A549 (cell line): ENCODE measurements at regions not wholly inside any gene's neighbourhood (a gene's known extent, or its start where the extent isn't known, plus 50 kb on each side); places are given as distances from the start of the nearest gene placed in this dataset.

Experiments
- ATAC-seq, 2 experiments: fragments of 200-7000 bp in 1 of 2; fragments of >200 bp in 1 of 2; cut with Nextera tagmentation in 1 of 2; cut with Tn5 transposase in 1 of 2; 3 replicates each; pipeline versions ENCODE4 v1.8.0 to v1.9.1; 2018 to 2020; ENCODE audit warnings: mild to moderate bottlenecking in 1 of 2, moderate library complexity in 1 of 2
- CTCF ChIA-PET: fragments of 300-600 bp; sonication (Branson Sonifier 250); formaldehyde crosslinking; extraction: SDS; loops from one replicate; lab custom pipeline; 2021; ENCODE audit warnings: antibody characterized with exemption, inconsistent platforms; lab: Yijun Ruan, JAX
- POLR2A ChIA-PET: fragments of 350-600 bp; formaldehyde crosslinking; extraction: SDS; loops from one replicate; lab custom pipeline; 2021; ENCODE audit warnings: antibody characterized with exemption, inconsistent platforms; lab: Yijun Ruan, JAX
- DNase-seq, 2 experiments: peaks; one replicate each; pipeline versions ENCODE4 v3.0.0 to v3.0.0-alpha.2; 2011 to 2016; ENCODE audit warnings: low read depth in 1 of 2, low spot score in 1 of 2
- FAIRE-seq: peaks from 2 replicates; lab custom pipeline; 2011; peaks lifted over from hg19 to GRCh38; lab: Jason Lieb, UNC
- H3K27ac ChIP-seq, 2 experiments: fragments of >200 bp; sonication (Bioruptor Twin); formaldehyde crosslinking; 3 replicates each; pipeline ENCODE4 v1.5.1; 2016 to 2017
- H3K4me1 ChIP-seq: fragments of >200 bp; sonication (Bioruptor Twin); formaldehyde crosslinking; 3 replicates; pipeline ENCODE4 v1.6.1; 2016
- H3K4me2 ChIP-seq: fragments of >200 bp; sonication (Bioruptor Twin); formaldehyde crosslinking; 3 replicates; pipeline ENCODE4 v1.6.1; 2016
- H3K4me3 ChIP-seq: fragments of >200 bp; sonication (Bioruptor Twin); formaldehyde crosslinking; 3 replicates; pipeline ENCODE4 v1.5.1; 2016
- H3K9me3 ChIP-seq: fragments of >200 bp; sonication (Bioruptor Twin); formaldehyde crosslinking; 3 replicates; pipeline ENCODE4 v1.6.1; 2016
- EP300 ChIP-seq, 2 experiments: fragments of >200 bp; sonication (Bioruptor Twin); formaldehyde crosslinking; IDR thresholded peaks; 2 replicates in 1 of 2; 3 replicates in 1 of 2; pipeline ENCODE4 v1.6.1; 2016 to 2017
- FOSB ChIP-seq: fragments of 250-450 bp; sonication (Bioruptor Pico); IDR thresholded peaks from 2 replicates; pipeline ENCODE4 v1.5.0; 2020; ENCODE audit warnings: mild to moderate bottlenecking, moderate library complexity
- FOXS1 ChIP-seq: fragments of 250-450 bp; sonication (Bioruptor Pico); IDR thresholded peaks from 2 replicates; pipeline ENCODE4 v1.5.0; 2020; ENCODE audit warnings: mild to moderate bottlenecking, moderate library complexity
- GATA3 ChIP-seq: IDR thresholded peaks from 2 replicates; pipeline ENCODE4 v1.6.1; 2012; ENCODE audit warnings: borderline replicate concordance
- HDAC2 ChIP-seq: fragments of 200-600 bp; sonication (generic); IDR thresholded peaks from 2 replicates; pipeline ENCODE4 v1.6.1; 2016
- HEYL ChIP-seq: fragments of 250-450 bp; sonication (Bioruptor Pico); IDR thresholded peaks from 2 replicates; pipeline ENCODE4 v1.8.0; 2021; ENCODE audit warnings: mild to moderate bottlenecking, moderate library complexity
- HOXB13 ChIP-seq: fragments of 250-450 bp; sonication (Bioruptor Pico); IDR thresholded peaks from 2 replicates; pipeline ENCODE4 v1.5.0; 2020; ENCODE audit warnings: low read depth, mild to moderate bottlenecking, moderate library complexity
- HOXB5 ChIP-seq: fragments of 250-450 bp; sonication (Bioruptor Pico); IDR thresholded peaks from 2 replicates; pipeline ENCODE4 v1.5.0; 2020; ENCODE audit warnings: mild to moderate bottlenecking, moderate library complexity
- JUN ChIP-seq, 2 experiments: fragments of >200 bp; sonication (Bioruptor Twin); formaldehyde crosslinking; IDR thresholded peaks; 2 replicates in 1 of 2; 3 replicates in 1 of 2; pipeline ENCODE4 v1.6.1; 2016 to 2017
- KDM1A ChIP-seq: fragments of 200-600 bp; sonication (generic); IDR thresholded peaks from 2 replicates; pipeline ENCODE4 v1.6.1; 2016; ENCODE audit warnings: low read depth, mild to moderate bottlenecking
- MAX ChIP-seq: IDR thresholded peaks from 2 replicates; pipeline ENCODE4 v1.6.1; 2012
- NR3C1 ChIP-seq: fragments of >200 bp; sonication (Bioruptor Twin); formaldehyde crosslinking; IDR thresholded peaks from 3 replicates; pipeline ENCODE4 v1.6.1; 2017
- PBX3 ChIP-seq: IDR thresholded peaks from 2 replicates; pipeline ENCODE4 v1.6.1; 2012
- PHF8 ChIP-seq: fragments of 200-600 bp; sonication (generic); IDR thresholded peaks from 2 replicates; pipeline ENCODE4 v1.6.1; 2016; ENCODE audit warnings: low read depth, mild to moderate bottlenecking, antibody characterized with exemption, moderate library complexity, borderline replicate concordance
- RAD21 ChIP-seq, 2 experiments: fragments of >200 bp in 1 of 2; sonication (Bioruptor Twin) in 1 of 2; formaldehyde crosslinking in 1 of 2; IDR thresholded peaks in 1 of 2; conservative IDR thresholded peaks in 1 of 2; 2 replicates in 1 of 2; 3 replicates in 1 of 2; pipeline ENCODE4 v1.6.1; 2012 to 2018; ENCODE audit warnings: inconsistent platforms in 1 of 2
- RARB ChIP-seq: fragments of 250-450 bp; sonication (Bioruptor Pico); IDR thresholded peaks from 2 replicates; pipeline ENCODE4 v1.8.0; 2021; ENCODE audit warnings: mild to moderate bottlenecking, moderate library complexity
- RCOR1 ChIP-seq: fragments of 150-350 bp; IDR thresholded peaks from 2 replicates; pipeline ENCODE4 v1.6.1; 2014; ENCODE audit warnings: antibody characterized with exemption, low read length, low read depth
- REST ChIP-seq: fragments of 200-600 bp; sonication (generic); IDR thresholded peaks from 2 replicates; pipeline ENCODE4 v1.6.1; 2016; ENCODE audit warnings: antibody characterized with exemption, mild to moderate bottlenecking, moderate library complexity
- RFX5 ChIP-seq: fragments of 450-650 bp; IDR thresholded peaks from 2 replicates; pipeline ENCODE4 v1.7.1; 2014; ENCODE audit warnings: antibody characterized with exemption, mild to moderate bottlenecking, moderate library complexity
- RNF2 ChIP-seq: fragments of 200-600 bp; sonication (generic); IDR thresholded peaks from 2 replicates; pipeline ENCODE4 v1.6.1; 2016; ENCODE audit warnings: low read depth, mild to moderate bottlenecking, antibody characterized with exemption, moderate library complexity, borderline replicate concordance
- SREBF2 ChIP-seq: fragments of 450-650 bp; IDR thresholded peaks from 2 replicates; pipeline ENCODE4 v1.6.1; 2014; ENCODE audit warnings: mild to moderate bottlenecking, moderate library complexity
- TP53 ChIP-seq: fragments of 250-450 bp; sonication (Bioruptor Pico); IDR thresholded peaks from 2 replicates; pipeline ENCODE4 v1.5.0; 2021; ENCODE audit warnings: mild to moderate bottlenecking, moderate library complexity
- ZC3H11A ChIP-seq: fragments of 450-650 bp; IDR thresholded peaks from 2 replicates; pipeline ENCODE4 v1.6.1; 2014; ENCODE audit warnings: antibody characterized with exemption, mild to moderate bottlenecking
- ZFP36 ChIP-seq: fragments of 450-650 bp; IDR thresholded peaks from 2 replicates; pipeline ENCODE4 v1.6.1; 2014; ENCODE audit warnings: borderline replicate concordance; ENCODE audit not compliant: partially characterized antibody
- ZSCAN20 ChIP-seq: fragments of 250-450 bp; sonication (Bioruptor Pico); IDR thresholded peaks from 2 replicates; pipeline ENCODE4 v1.8.0; 2022; ENCODE audit warnings: mild to moderate bottlenecking, moderate library complexity
- WGBS: methylation state at CpG from one replicate; pipeline ENCODE4 v1.1.6; 2017; ENCODE audit errors: missing lambda C conversion rate; 5-methylcytosine and 5-hydroxymethylcytosine counted together

- TF ChIP-seq HEYL (CRISPR knock-in tag) (no peak), SREBF2 (no peak), PHF8 (no peak), FOXS1 (CRISPR knock-in tag) (no peak), REST (no peak), ZSCAN20 (CRISPR knock-in tag) (no peak), FOSB (CRISPR knock-in tag) (no peak), RAD21 (conservative IDR thresholded peaks at IDR 0.05 in 1 of 2, IDR thresholded peaks at IDR 0.05 in 1 of 2) (no peak), EP300 (IDR thresholded peaks at IDR 0.05) (no peak), RARB (CRISPR knock-in tag) (no peak), TP53 (CRISPR knock-in tag) (no peak), KDM1A (no peak)
- TF ChIP-seq, all 56 proteins: peak for 0
- Histone ChIP-seq H3K4me3 (no peak overlapping the region), H3K27ac (no peak overlapping the region), H3K4me1 (no peaks in the 10 kb centered on the region), H3K9me3 (no peaks in the 10 kb centered on the region), H3K4me2 (no peak overlapping the region)
- ChIA-PET CTCF (no interaction called here), POLR2A (no interaction called here)
- ATAC-seq (no peak), FAIRE-seq (no peak), DNase-seq (no peak)
- WGBS, result 89% methylated on average over 8 of the region's 8 CpGs
Observed at GRCh38 chr6:168177103-168177891, 98.3 kb upstream of the FRMD1 start.

DNA sequence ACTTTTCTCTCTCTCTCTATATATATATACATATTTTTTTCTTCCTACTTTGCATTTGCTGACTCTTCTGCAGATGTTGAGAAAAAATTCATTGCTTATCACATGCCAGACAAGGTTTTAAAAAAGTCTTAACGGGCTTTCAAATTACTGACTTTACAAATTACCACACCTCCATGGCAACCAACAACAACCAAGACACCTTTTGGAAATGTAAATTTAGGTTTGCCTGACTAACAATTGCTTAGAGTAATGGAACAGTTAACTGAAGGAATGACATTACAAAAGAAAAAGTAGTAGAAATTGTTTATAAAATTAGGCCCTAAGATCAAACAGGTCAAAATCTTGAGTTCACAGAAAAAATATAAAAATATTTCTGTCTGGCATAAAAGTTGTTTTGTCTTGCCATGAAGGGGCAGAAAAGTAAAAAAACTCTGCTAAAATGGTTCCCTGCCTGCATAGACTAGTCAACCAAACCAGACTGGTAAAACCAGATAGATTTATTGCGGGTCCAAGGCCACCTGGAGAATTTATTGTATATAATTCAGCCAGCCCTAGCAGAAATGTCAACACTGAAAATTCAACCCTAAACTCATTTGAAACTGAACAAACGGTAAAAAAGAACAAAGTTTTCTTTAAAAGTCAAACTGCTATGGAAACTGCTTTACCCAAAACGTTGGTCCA is 92.8 kb upstream of the FRMD1 start:
- H3K4me1 ChIP-seq, result no peaks in the 10 kb centered on the region
- no peak overlapping the region for H3K27ac ChIP-seq
- no peak overlapping the region for H3K4me3 ChIP-seq
- no peak for DNase-seq
- CTCF ChIA-PET, result no interaction called here
- 55% methylated on average over 4 of the region's 4 CpGs for WGBS
- POLR2A ChIA-PET, result no interaction called here
- ATAC-seq, result no peak
- TF ChIP-seq RAD21 (conservative IDR thresholded peaks at IDR 0.05 in 1 of 2, IDR thresholded peaks at IDR 0.05 in 1 of 2) (no peak), ZC3H11A (no peak), ZFP36 (no peak), REST (no peak), MAX (no peak), GATA3 (no peak), JUN (IDR thresholded peaks at IDR 0.05) (no peak), RCOR1 (no peak), PBX3 (no peak), RNF2 (no peak), HOXB5 (CRISPR knock-in tag) (no peak), HDAC2 (no peak), HOXB13 (CRISPR knock-in tag) (no peak), FOXS1 (CRISPR knock-in tag) (no peak), RFX5 (no peak), NR3C1 (no peak), HEYL (CRISPR knock-in tag) (no peak)
- no peak overlapping the region for H3K4me2 ChIP-seq
- no peaks in the 10 kb centered on the region for H3K9me3 ChIP-seq
- FAIRE-seq, result no peak
